SK-N-DZ (cell line): ENCODE measurements at regions not wholly inside any gene's neighbourhood (a gene's known extent, or its start where the extent isn't known, plus 50 kb on each side); places are given as distances from the start of the nearest gene placed in this dataset.
"Not testable (repeated sequence)": the region's sequence is repeated elsewhere in the genome, so short reads cannot be mapped to it uniquely, and the experiment has no call there.

Experiments
- DNase-seq: peaks from one replicate; pipeline ENCODE4 v3.0.0-alpha.2; 2015; ENCODE audit warnings: low spot score

DNA sequence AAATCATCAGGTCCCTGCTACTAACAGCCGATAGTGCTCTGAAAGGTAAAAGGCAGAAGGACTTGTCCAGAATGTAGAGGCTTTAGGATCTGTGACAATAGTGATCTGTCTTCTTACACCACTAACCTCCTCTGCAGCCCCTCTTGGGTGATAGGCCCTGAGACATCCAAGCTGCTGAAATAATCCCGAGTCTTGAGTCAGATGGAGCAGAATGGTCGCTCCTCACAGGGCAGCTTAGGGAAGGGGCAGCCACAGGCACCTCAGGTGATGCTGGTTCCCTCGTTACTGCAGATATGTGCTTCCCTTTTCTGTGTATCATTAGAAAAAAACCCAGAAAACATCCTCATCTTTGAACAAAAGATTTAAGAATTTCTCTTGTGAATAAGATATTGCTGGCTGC is 157.1 kb upstream of the DLX2 start:
- DNase-seq, result no peak

DNA sequence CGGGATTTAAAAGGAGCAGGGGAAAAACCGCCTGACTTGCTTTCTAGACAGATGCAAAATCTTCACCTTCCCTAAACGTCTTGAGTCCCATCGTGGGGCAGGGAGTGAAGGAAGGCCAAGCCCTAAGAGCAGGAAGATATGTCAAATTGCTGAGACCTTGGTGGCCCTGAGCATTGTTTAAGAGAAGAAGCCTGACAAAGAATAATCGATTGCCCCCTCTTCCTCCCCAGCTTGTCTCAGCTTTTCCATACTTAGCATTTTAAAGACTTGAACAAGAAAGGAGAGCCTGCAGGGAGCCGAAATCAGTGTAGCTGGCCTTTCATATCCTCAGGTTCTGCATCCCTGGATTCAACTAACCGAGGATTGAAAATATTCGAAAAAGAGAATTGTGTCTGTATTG is 157.6 kb upstream of the DLX2 start:
- DNase-seq, result no peak

DNA sequence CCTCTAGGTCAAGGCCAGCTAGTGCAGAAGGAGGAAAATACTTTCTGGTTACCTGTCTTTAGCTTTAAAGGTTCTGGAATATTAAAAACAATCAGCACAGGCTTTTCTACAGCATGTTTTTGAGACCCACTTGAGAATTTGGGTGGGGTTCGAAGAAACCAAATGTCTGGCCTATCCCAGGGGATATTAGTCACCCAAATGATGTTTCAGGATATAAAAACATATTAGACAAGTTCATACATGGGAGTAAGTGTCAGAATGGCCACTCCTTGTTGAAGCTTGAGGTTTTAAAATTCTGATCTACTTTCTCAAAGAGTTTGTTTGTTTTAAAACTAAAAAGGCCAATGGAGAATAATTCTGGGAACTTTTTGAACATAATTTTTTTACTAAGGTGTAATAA is 158.6 kb upstream of the DLX2 start:
- no peak for DNase-seq

DNA sequence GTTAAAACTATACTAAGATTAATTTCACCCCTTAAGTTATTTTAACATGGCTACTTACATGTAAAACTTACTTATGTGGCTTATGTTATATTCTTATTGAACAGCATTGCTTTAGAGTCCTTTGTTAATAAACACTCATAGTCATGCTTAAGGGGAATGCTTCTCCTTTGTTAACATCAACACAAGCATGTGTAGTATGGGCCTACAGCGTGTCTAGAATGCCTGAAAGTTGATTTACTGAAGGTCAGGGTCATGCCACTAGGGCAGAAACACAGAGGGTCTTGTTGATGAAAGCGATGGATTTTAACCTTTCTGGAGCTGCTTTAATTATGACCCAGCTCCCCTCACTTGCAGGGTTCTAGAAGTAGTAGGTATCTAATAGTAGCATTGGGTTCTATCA is 159.8 kb upstream of the DLX2 start:
- DNase-seq, result no peak

DNA sequence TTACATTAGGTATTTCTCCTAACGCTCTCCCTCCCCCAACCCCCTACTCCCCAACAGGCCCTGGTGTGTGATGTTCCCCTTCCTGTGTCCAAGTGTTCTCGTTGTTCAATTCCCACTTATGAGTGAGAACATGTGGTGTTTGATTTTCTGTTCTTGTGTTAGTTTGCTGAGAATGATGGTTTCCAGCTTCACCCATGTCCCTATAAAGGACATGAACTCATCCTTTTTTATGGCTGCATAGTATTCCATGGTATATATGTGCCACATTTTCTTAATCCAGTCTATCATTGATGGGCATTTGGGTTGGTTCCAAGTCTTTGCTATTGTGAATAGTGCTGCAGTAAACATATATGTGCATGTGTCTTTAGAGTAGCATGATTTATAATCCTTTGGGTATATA is 162.1 kb upstream of the DLX2 start:
- not testable (repeated sequence) for DNase-seq

DNA sequence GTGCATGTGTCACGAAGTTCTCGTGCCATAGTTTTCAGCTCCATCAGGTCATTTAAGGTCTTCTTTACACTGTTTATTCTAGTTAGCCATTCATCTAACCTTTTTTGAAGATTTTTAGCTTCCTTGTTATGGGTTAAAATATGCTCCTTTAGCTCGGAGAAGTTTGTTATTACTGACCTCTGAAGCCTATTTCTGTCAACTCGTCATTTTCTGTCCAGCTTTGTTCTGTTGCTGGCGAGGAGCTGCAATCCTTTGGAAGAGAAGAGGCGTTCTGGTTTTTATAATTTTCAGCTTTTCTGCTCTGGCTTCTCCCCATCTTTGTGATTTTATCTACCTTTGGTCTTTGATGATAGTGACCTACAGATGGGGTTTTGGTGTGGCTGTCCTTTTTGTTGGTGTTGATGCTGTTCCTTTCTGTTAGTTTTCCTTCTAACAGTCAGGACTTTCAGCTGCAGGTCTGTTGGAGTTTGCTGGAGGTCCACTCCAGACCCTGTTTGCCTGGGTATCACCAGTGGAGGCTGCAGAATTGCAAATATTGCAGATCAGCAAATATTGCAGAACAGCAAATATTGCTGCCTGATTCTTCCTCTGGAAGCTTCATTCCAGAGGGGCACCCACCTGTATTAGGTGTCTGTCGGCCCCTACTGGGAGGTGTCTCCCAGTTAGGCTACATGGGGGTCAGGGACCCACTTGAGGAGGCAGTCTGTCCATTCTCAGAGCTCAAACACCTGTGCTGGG is 157.7 kb upstream of the ITGA6 start:
- not testable (repeated sequence) for DNase-seq

DNA sequence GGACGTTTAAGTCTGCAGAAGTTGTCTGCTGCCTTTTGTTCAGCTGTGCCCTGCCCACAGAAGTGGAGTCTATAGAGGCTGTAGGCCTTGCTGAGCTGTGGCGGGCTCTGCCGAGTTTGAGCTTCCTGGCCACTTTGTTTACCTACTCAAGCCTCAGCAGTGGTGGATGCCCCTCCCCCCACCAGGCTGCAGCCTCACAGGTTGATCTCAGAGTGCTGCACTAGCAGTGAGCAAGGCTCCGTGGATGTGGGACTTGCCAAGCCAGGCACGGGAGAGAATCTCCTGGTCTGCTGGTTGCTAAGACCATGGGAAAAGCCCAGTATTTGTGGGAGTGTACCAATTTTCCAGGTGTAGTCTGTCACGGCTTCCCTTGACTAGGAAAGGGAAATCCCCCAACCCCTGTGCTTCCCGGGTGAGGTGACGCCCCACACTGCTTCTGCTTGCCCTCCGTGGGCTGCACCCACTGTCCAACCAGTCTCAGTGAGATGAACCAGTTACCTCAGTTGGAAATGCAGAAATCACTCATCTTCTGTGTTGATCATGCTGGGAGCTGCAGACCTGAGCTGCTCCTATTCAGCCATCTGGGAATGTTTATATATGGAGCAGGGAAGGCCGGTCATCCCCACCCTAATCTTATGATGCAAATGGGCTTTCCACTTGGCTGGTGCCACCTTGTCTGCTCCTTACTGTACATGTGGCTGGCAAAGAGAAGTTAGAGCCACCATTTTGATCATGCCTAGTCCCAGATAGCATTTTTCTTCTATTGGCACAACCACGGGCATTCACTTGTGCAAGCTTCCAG is 156.9 kb upstream of the ITGA6 start:
- DNase-seq, result no peak

- DNase-seq, result no peak
Measured at GRCh38 chr2:172273910-172274571, 153.3 kb upstream of the ITGA6 start.

DNA sequence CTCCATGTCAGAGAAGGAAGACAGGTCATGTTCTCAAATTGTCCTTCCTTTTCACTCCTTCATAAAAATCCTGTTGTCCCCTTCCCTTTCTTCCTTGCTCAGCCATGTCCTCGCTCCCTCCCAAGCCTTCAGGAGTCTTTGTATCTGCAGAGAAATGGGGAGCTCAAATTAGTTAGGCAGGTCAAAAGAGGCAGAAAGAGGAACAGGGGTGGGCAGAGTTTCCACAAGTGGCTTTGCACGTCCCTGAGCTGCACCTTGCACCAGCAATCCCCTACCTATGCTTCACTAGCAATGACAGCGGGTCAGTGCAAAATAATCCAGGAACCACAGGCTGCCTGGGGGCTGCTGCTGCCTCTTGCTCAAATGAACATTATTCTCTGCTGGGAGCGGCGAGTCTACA is 152.1 kb upstream of the ITGA6 start:
- DNase-seq, result no peak

- DNase-seq, result no peak
Measured at GRCh38 chr2:172276961-172277360, 150.4 kb upstream of the ITGA6 start.

GRCh38 chr2:172278667-172279066 is 148.7 kb upstream of the ITGA6 start:
- no peak for DNase-seq

- no peak for DNase-seq
Measured at GRCh38 chr2:172279214-172279613, 148.2 kb upstream of the ITGA6 start.

DNA sequence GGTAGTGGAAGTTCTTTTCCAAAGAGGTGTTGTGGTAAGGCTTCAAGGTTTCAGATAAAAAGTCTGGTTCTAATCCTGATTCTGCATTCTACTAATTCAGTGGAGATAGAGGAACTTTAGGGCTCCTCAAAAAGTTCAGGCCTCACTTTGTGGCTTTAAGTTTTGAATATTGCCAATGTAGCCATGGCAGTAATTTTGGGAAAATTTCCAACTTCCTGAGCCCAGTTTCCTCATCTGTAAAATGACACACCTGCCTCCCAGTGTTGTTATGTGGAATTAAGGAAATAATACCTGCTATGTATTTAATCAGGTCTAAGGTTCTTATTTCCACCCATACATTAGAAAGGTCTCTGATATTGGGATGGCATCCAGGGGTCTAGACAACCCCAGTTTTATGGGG is 147.6 kb upstream of the ITGA6 start:
- no peak for DNase-seq

GRCh38 chr2:172280571-172281361 is 146.6 kb upstream of the ITGA6 start:
- no peak for DNase-seq

DNA sequence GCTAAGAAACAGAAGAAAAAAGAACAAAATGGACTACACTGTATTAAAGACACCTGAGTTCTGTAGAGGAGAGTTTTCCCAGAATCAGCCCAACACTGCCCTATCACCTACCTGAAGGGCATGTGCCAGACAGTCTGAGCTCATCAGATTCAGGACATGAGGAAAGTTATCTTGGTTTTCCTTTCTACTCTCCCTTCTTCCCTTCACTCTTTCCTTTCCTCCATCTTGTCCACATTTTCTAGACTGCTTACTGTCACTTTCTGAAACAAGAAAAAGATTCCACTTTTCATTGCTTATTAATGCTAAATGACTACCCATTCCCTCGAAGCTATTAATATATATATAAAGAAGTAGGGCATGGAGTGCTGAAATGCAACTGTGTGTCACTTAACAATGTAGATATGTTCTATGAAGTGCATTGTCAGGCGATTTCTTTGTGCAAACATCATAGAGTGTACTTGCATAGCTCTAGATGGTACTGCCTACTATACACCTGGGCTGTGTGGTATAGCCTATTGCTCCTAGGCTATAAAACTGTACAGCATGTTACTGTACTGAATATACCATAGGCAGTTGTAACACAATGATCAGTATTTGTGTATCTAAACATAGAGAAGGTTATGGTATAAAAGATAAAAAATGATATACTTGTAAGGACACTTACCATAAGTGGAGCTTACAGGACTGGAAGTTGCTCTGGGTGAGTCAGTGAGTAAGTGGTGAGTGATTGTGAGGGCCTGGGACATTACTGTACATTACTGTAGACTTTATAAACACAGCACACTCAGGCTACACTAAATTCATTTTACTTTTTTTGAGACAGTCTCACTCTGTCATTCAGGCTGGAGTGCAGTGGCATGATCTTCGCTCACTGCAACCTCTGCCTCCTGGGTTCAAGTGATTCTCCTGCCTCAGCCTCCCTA is 145.5 kb upstream of the ITGA6 start:
- no peak for DNase-seq

DNA sequence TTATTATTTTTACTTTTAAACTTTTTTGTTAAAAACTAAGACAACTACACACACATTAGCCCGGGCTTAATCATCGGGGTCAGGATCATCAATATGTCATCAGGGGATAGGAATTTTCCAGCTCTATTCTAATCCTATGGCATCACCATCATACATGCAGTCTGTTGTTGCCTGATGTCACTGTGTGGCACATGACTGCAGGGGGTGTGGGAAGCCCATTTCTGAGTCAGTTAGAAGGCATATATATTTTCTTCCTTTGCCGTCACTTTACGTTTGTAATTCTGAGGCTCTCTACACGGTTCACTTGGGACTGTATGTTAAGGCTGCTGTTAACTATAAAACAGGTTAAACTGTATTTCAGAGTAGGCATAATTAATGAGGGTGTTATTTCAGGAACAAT is 144.4 kb upstream of the ITGA6 start:
- no peak for DNase-seq

GRCh38 chr2:172283476-172283875 is 143.9 kb upstream of the ITGA6 start:
- DNase-seq, result no peak

- DNase-seq, result no peak
Measured at GRCh38 chr2:172284209-172284608, 143.2 kb upstream of the ITGA6 start.

DNA sequence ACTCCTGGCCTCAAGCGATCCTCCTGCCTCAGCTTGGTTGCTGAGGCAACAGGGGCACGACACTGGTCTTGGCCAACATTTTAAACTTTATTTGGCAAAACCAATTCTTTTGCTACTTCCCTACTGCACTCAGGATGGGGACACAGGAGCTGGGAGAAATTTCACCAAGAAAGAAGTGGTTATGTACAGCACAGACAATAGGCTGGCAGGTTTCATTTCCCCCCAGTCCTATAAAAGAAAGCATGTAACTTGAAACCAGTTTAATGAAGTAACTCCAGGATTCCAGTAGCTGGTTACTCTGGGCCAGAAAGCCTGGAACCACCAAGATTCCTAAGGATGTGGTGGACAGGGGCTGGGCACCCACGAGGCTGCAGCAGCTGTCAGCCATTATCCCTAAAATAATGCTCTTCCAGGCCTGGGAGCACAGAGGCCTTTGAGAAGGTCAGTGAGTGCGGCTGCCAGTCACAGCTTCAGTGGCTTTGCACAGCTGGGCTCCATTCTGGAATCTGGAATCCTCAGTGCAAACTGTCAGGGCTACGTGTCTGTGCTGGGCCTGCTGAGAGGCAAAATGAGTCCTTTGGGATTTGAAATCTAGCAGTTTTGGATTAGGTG is 142.3 kb upstream of the ITGA6 start:
- no peak for DNase-seq

DNA sequence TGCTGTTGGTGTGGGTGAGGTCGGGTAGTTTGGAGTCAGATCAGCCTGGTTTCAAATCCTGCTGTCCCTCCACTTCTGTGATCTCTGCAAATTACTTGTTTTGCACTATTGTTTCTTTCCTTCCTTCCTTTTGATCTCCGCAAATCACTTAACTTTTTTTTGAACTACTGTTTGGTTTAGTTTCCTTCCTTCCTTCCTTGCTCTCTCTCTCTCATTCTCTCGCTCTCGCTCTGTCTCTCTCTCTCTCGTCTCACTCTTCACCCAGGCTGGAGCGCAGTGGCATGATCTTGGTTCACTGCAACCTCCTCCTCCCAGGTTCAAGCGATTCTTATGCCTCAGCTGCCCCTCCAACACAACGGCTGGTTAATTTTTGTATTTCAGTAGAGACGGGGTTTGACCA is 141.6 kb upstream of the ITGA6 start:
- no peak for DNase-seq
